Kidney epithelial cell (primary cell): ENCODE measurements at regions not wholly inside any gene's neighbourhood (a gene's known extent, or its start where the extent isn't known, plus 50 kb on each side); places are given as distances from the start of the nearest gene placed in this dataset.

Experiments
- DNase-seq: peaks from one replicate; pipeline ENCODE4 v3.0.0-alpha.2; 2010; ENCODE audit warnings: low read depth
- H3K27me3 ChIP-seq: 2 replicates; pipeline ENCODE4 v1.6.0; 2011; ENCODE audit warnings: low read length; ENCODE audit not compliant: control insufficient read depth, insufficient read depth
- H3K36me3 ChIP-seq: 2 replicates; pipeline ENCODE4 v1.5.1; 2011; ENCODE audit warnings: low read length; ENCODE audit not compliant: control insufficient read depth, insufficient read depth
- H3K4me3 ChIP-seq: 2 replicates; pipeline ENCODE4 v1.5.1; 2011; ENCODE audit warnings: low read depth, mild to moderate bottlenecking, control low read depth, low read length
- TF ChIP-seq, protein P1 (sequence below): IDR thresholded peaks from 2 replicates; pipeline ENCODE4 v1.5.1; 2011; ENCODE audit warnings: mild to moderate bottlenecking, moderate library complexity, low read length, control low read depth, inconsistent platforms; ENCODE audit not compliant: insufficient read depth, poor library complexity, severe bottlenecking

DNA sequence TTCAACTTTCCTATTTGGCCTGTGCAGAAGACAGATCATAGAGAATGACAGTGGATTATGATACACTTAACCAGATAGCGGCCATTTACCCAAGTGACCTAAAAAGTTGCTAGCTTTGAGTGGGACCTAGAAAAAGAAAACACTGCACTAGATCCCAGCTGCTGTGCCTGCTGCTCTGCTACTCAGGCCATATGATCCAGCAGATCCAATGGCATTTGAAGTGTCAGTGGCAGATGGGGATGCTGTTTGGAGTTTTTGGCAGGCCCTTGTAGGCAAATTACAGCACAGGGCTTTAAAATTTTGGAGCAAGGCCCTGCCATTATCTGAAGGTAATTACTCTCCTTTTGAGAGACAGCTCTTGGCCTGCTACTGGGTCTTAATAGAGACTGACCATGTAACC, 74.0 kb upstream of the KCNE2 start:
- Histone ChIP-seq H3K36me3 (no peaks in the 10 kb centered on the region), H3K4me3 (no peak overlapping the region), H3K27me3 (no peaks in the 10 kb centered on the region)
- no peak for DNase-seq
- TF ChIP-seq, protein P1, sequence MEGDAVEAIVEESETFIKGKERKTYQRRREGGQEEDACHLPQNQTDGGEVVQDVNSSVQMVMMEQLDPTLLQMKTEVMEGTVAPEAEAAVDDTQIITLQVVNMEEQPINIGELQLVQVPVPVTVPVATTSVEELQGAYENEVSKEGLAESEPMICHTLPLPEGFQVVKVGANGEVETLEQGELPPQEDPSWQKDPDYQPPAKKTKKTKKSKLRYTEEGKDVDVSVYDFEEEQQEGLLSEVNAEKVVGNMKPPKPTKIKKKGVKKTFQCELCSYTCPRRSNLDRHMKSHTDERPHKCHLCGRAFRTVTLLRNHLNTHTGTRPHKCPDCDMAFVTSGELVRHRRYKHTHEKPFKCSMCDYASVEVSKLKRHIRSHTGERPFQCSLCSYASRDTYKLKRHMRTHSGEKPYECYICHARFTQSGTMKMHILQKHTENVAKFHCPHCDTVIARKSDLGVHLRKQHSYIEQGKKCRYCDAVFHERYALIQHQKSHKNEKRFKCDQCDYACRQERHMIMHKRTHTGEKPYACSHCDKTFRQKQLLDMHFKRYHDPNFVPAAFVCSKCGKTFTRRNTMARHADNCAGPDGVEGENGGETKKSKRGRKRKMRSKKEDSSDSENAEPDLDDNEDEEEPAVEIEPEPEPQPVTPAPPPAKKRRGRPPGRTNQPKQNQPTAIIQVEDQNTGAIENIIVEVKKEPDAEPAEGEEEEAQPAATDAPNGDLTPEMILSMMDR = no peak

- Histone ChIP-seq H3K4me3 (no peak overlapping the region), H3K27me3 (no peaks in the 10 kb centered on the region), H3K36me3 (no peaks in the 10 kb centered on the region)
- DNase-seq = no peak
- TF ChIP-seq, protein P1 = no peak
Measured at GRCh38 chr21:34296878-34297277, 66.9 kb upstream of the KCNE2 start.

DNA sequence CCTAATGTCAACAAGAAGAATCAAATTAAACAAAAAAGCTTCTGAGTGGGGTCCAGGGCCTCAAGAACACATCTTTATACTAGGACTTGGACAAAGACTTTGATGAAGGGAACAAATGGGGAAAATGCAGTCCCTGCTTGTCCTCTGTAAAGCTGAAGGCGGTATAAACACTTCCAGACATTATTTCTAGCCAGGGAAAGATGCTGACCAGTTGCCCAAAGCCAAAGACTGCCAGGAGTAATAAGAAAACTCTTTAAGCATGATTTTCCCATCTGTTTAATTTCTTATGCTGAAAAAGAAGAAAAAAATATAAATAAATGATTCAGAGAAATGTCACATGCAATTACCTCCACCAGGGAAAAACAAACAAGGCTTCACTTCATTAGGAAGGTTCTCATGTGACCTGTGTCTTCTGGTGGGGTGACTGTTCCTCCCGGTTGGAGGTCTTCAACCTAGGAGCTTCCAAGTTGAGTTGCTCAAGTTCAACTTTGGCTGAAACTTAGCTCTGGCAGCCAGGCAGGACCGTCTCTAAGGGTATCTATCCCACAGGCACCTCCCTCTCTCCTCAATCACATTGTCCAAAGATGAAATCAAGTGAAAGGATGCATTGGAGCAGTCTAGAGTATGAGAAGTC, 65.2 kb upstream of the KCNE2 start:
- no peaks in the 10 kb centered on the region for H3K36me3 ChIP-seq
- H3K27me3 ChIP-seq = no peaks in the 10 kb centered on the region
- H3K4me3 ChIP-seq = no peak overlapping the region
- no peak for DNase-seq
- TF ChIP-seq, protein P1 = no peak

DNA sequence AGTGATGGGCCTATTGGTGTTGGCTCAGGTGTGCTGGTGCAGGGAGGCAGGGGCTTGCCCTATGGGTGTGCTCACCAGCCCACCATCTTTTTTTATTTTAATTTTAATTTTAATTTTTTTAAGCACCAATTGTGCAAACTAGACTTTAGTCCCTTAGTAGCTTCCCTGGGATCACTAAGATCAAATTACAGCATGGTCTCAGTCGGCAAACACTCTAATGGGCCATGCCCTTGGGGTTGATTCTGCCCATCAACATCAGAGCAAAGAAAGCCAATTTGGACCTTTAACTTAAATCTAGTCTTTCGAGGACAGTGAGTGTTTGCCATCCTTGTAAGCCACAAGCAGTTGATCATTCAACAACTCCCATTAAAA, 64.7 kb upstream of the KCNE2 start:
- Histone ChIP-seq H3K36me3 (no peaks in the 10 kb centered on the region), H3K27me3 (no peaks in the 10 kb centered on the region), H3K4me3 (no peak overlapping the region)
- TF ChIP-seq, protein P1 = no peak
- DNase-seq = no peak

- no peaks in the 10 kb centered on the region for H3K27me3 ChIP-seq
- TF ChIP-seq, protein P1 = no peak
- DNase-seq = no peak
- H3K36me3 ChIP-seq = no peaks in the 10 kb centered on the region
- H3K4me3 ChIP-seq = no peak overlapping the region
Measured at GRCh38 chr21:34302521-34302920, 61.3 kb upstream of the KCNE2 start.

- H3K4me3 ChIP-seq = no peak overlapping the region
- TF ChIP-seq, protein P1 = no peak
- no peaks in the 10 kb centered on the region for H3K36me3 ChIP-seq
- H3K27me3 ChIP-seq = no peaks in the 10 kb centered on the region
- no peak for DNase-seq
Measured at GRCh38 chr21:34305605-34306604, 57.9 kb upstream of the KCNE2 start.
